ENCODE measurements at regions not wholly inside any gene's neighbourhood (a gene's known extent, or its start where the extent isn't known, plus 50 kb on each side); places are given as distances from the start of the nearest gene placed in this dataset.

GRCh38 chr2:212906620-212907019, 244.8 kb downstream of the IKZF2 start:
- ATAC-seq (no peak), DNase-seq (ENCODE audit: low spot score) (no peak)
- H4K20me1 ChIP-seq (replicated peaks; ENCODE audit: insufficient read depth), result no peaks in the 10 kb centered on the region
- H3K36me3 Mint-ChIP-seq (ENCODE audit: low read depth), result no peaks in the 10 kb centered on the region
- TF ChIP-seq CTCF (conservative IDR thresholded peaks at IDR 0.05; ENCODE audit: low read depth in 2 of 2) (no peak), JUNB (IDR thresholded peaks at IDR 0.05; ENCODE audit: unreplicated experiment) (no peak), ZNF331 (CRISPR knock-in tag; IDR thresholded peaks at IDR 0.05; ENCODE audit: low read depth) (no peak), STAT1 (IDR thresholded peaks at IDR 0.05; ENCODE audit: unreplicated experiment) (no peak), ZNF114 (CRISPR knock-in tag; IDR thresholded peaks at IDR 0.05) (no peak), ETS1 (IDR thresholded peaks at IDR 0.05) (no peak), EZH2 (IDR thresholded peaks at IDR 0.05; ENCODE audit: low read depth, unreplicated experiment) (no peak), NANOG (IDR thresholded peaks at IDR 0.05; ENCODE audit: borderline replicate concordance) (no peak), ZNF462 (CRISPR knock-in tag; IDR thresholded peaks at IDR 0.05) (no peak), REST (IDR thresholded peaks at IDR 0.05; ENCODE audit: unreplicated experiment) (no peak), CREB1 (CRISPR knock-in tag; IDR thresholded peaks at IDR 0.05; ENCODE audit: low read depth) (no peak), EZH2phosphoT487 (IDR thresholded peaks at IDR 0.05; ENCODE audit: unreplicated experiment) (no peak), POLR2AphosphoS5 (IDR thresholded peaks at IDR 0.05; ENCODE audit: low read depth) (no peak)
- no peaks in the 10 kb centered on the region for H3K4me1 ChIP-seq (ENCODE audit: insufficient read depth)
- H3K27ac ChIP-seq (ENCODE audit: low read depth), result no peak overlapping the region
- no peaks in the 10 kb centered on the region; the same call in 1 of the 2 replicates for H3K9me2 ChIP-seq (ENCODE audit: insufficient read depth)
- no peaks in the 10 kb centered on the region for H3K9me3 Mint-ChIP-seq
- H3K27me3 ChIP-seq (ENCODE audit: insufficient read depth), result no peaks in the 10 kb centered on the region
- no peaks in the 10 kb centered on the region for H3F3A ChIP-seq (replicated peaks; ENCODE audit: low read depth)
- 0 out of 3 replicates have a peak, but pooled peaks cover 3% of the 10 kb centered on the region for H3K4me1 Mint-ChIP-seq
- H3K36me3 ChIP-seq (ENCODE audit: insufficient read depth), result no peaks in the 10 kb centered on the region
- no peaks in the 10 kb centered on the region for H3K79me2 ChIP-seq (replicated peaks; ENCODE audit: insufficient read depth)
- H3K4me3 ChIP-seq, result no peak overlapping the region
- H3K27ac Mint-ChIP-seq, result no peak overlapping the region
- no peak overlapping the region for H3K4me2 ChIP-seq
- H3K27me3 Mint-ChIP-seq (ENCODE audit: insufficient read depth, low read depth, poor library complexity), result peaks cover 3% of the 10 kb centered on the region
- no peak overlapping the region for H2AFZ ChIP-seq
- no peak overlapping the region for H3K4me3 Mint-ChIP-seq

All from GM23338 (cell line).